ENCODE measurements at regions not wholly inside any gene's neighbourhood (a gene's known extent, or its start where the extent isn't known, plus 50 kb on each side); places are given as distances from the start of the nearest gene placed in this dataset.

- Mint-ChIP-seq H3K36me3 (peaks cover 44 to 63% of the 10 kb centered on the region in 2 donors), H3K27ac (no peak overlapping the region), H3K4me1 (peaks cover 1 to 9% of the 10 kb centered on the region in 2 donors), H3K27me3 (no peaks in the 10 kb centered on the region), H3K4me3 (no peak overlapping the region), H3K9me3 (no peaks in the 10 kb centered on the region)
- no peak for DNase-seq
- ATAC-seq (replicated peaks), result no peak
These were observed 70.5 kb upstream of the CD99 start for GRCh38 chrX:2620576-2620975.

- ATAC-seq (replicated peaks), result no peak
- Mint-ChIP-seq H3K4me3 (no peak overlapping the region), H3K27ac (no peak overlapping the region), H3K36me3 (peaks cover 50 to 67% of the 10 kb centered on the region in 2 donors), H3K27me3 (no peaks in the 10 kb centered on the region), H3K9me3 (no peaks in the 10 kb centered on the region), H3K4me1 (peaks cover 8 to 23% of the 10 kb centered on the region in 2 donors)
- DNase-seq, result no peak
These were observed 72.6 kb upstream of the CD99 start for GRCh38 chrX:2618516-2618915.

- Mint-ChIP-seq H3K9me3 (no peaks in the 10 kb centered on the region), H3K27ac (no peak overlapping the region), H3K4me3 (no peak overlapping the region), H3K4me1 (peaks cover 17 to 40% of the 10 kb centered on the region in 2 donors), H3K27me3 (no peaks in the 10 kb centered on the region), H3K36me3 (peaks cover 44 to 62% of the 10 kb centered on the region in 2 donors)
- DNase-seq (no peak), ATAC-seq (replicated peaks) (peak; percentile 77 to 79)
These were observed 76.2 kb upstream of the CD99 start for GRCh38 chrX:2614911-2615310.

GRCh38 chrX:2610246-2611170 lies 80.6 kb upstream of the CD99 start:
- Mint-ChIP-seq H3K4me3 (peak overlapping the region; percentile 84 to 90), H3K27ac (peak overlapping the region; percentile 51), H3K27me3 (no peaks in the 10 kb centered on the region), H3K4me1 (peaks cover 23 to 51% of the 10 kb centered on the region in 2 donors), H3K9me3 (peaks cover 1 to 5% of the 10 kb centered on the region in 2 donors), H3K36me3 (peaks cover 24 to 34% of the 10 kb centered on the region in 2 donors)
- DNase-seq, result no peak
- no peak for ATAC-seq (replicated peaks)

GRCh38 chrX:2609431-2610238 lies 81.5 kb upstream of the CD99 start:
- Mint-ChIP-seq H3K4me1 (peaks cover 21 to 51% of the 10 kb centered on the region in 2 donors), H3K27ac (peak overlapping the region; percentile 73), H3K27me3 (no peaks in the 10 kb centered on the region), H3K9me3 (peaks cover 1 to 5% of the 10 kb centered on the region in 2 donors), H3K36me3 (peaks cover 15 to 25% of the 10 kb centered on the region in 2 donors), H3K4me3 (peak overlapping the region; percentile 84 to 90)
- ATAC-seq (replicated peaks) (no peak), DNase-seq (no peak)

- peaks cover 1 to 5% of the 10 kb centered on the region in 2 donors for H3K9me3 Mint-ChIP-seq
- DNase-seq (peak; percentile 85), ATAC-seq (replicated peaks) (peak; percentile 93 to 94)
These were observed 82.3 kb upstream of the CD99 start for GRCh38 chrX:2608638-2609430.

GRCh38 chrX:2607113-2607512 lies 84.0 kb upstream of the CD99 start:
- no peaks in the 10 kb centered on the region for H3K27me3 Mint-ChIP-seq
- H3K36me3 Mint-ChIP-seq, result peaks cover 11 to 22% of the 10 kb centered on the region in 2 donors
- H3K9me3 Mint-ChIP-seq, result peaks cover 1 to 5% of the 10 kb centered on the region in 2 donors
- ATAC-seq (replicated peaks) (no peak), DNase-seq (no peak)
- H3K27ac Mint-ChIP-seq, result no peak overlapping the region
- H3K4me3 Mint-ChIP-seq, result no peak overlapping the region
- H3K4me1 Mint-ChIP-seq, result peaks cover 24 to 54% of the 10 kb centered on the region in 2 donors

More at GRCh38 chrX:2608638-2609430, 82.3 kb upstream of the CD99 start:
- peaks cover 24 to 54% of the 10 kb centered on the region in 2 donors for H3K4me1 Mint-ChIP-seq
- H3K4me3 Mint-ChIP-seq, result peak overlapping the region; percentile 84 to 90
- H3K27ac Mint-ChIP-seq, result peak overlapping the region; percentile 75
- H3K27me3 Mint-ChIP-seq, result no peaks in the 10 kb centered on the region
- H3K36me3 Mint-ChIP-seq, result peaks cover 13 to 26% of the 10 kb centered on the region in 2 donors

GRCh38 chrX:2600564-2600963 lies 90.5 kb upstream of the CD99 start:
- peaks cover 8 to 18% of the 10 kb centered on the region in 2 donors for H3K4me1 Mint-ChIP-seq
- H3K27me3 Mint-ChIP-seq, result no peaks in the 10 kb centered on the region
- ATAC-seq (replicated peaks) (no peak), DNase-seq (no peak)
- no peak overlapping the region for H3K4me3 Mint-ChIP-seq
- no peak overlapping the region for H3K27ac Mint-ChIP-seq
- no peaks in the 10 kb centered on the region for H3K9me3 Mint-ChIP-seq
- peaks cover 13 to 21% of the 10 kb centered on the region in 2 donors for H3K36me3 Mint-ChIP-seq

- ATAC-seq (replicated peaks) (no peak), DNase-seq (no peak)
- H3K27ac Mint-ChIP-seq, result no peak overlapping the region
- H3K4me3 Mint-ChIP-seq, result no peak overlapping the region
- no peaks in the 10 kb centered on the region for H3K27me3 Mint-ChIP-seq
- peaks cover 5 to 21% of the 10 kb centered on the region in 2 donors for H3K36me3 Mint-ChIP-seq
- H3K9me3 Mint-ChIP-seq, result no peaks in the 10 kb centered on the region
- H3K4me1 Mint-ChIP-seq, result peaks cover 9 to 14% of the 10 kb centered on the region in 2 donors
These were observed 94.4 kb upstream of the CD99 start for GRCh38 chrX:2596555-2597255.

- no peaks in the 10 kb centered on the region for H3K9me3 Mint-ChIP-seq
- no peaks in the 10 kb centered on the region for H3K27me3 Mint-ChIP-seq
- peaks cover 9 to 14% of the 10 kb centered on the region in 2 donors for H3K4me1 Mint-ChIP-seq
- H3K27ac Mint-ChIP-seq, result no peak overlapping the region
- DNase-seq, result no peak
- no peak for ATAC-seq (replicated peaks)
- H3K36me3 Mint-ChIP-seq, result peaks cover 5 to 21% of the 10 kb centered on the region in 2 donors
- H3K4me3 Mint-ChIP-seq, result no peak overlapping the region
These were observed 95.0 kb upstream of the CD99 start for GRCh38 chrX:2596045-2596444.

- DNase-seq, result no peak
- Mint-ChIP-seq H3K4me1 (peaks cover 8 to 14% of the 10 kb centered on the region in 2 donors), H3K9me3 (no peaks in the 10 kb centered on the region), H3K4me3 (no peak overlapping the region), H3K36me3 (peaks cover 2 to 14% of the 10 kb centered on the region in 2 donors), H3K27ac (no peak overlapping the region), H3K27me3 (no peaks in the 10 kb centered on the region)
- ATAC-seq (replicated peaks), result no peak
These were observed 94.5 kb upstream of the DHRSX start for GRCh38 chrX:2595258-2595657.

- ATAC-seq (replicated peaks), result no peak
- H3K27ac Mint-ChIP-seq, result no peak overlapping the region
- peaks cover 8 to 14% of the 10 kb centered on the region in 2 donors for H3K4me1 Mint-ChIP-seq
- H3K4me3 Mint-ChIP-seq, result no peak overlapping the region
- DNase-seq, result no peak
- H3K27me3 Mint-ChIP-seq, result no peaks in the 10 kb centered on the region
- peaks cover 0 to 9% of the 10 kb centered on the region in 2 donors for H3K36me3 Mint-ChIP-seq
- H3K9me3 Mint-ChIP-seq, result no peaks in the 10 kb centered on the region
These were observed 93.7 kb upstream of the DHRSX start for GRCh38 chrX:2594491-2594890.

GRCh38 chrX:2592279-2592678 lies 91.5 kb upstream of the DHRSX start:
- Mint-ChIP-seq H3K4me1 (peaks cover 8 to 15% of the 10 kb centered on the region in 2 donors), H3K36me3 (peaks cover 0 to 9% of the 10 kb centered on the region in 2 donors), H3K4me3 (no peak overlapping the region), H3K9me3 (peaks cover 0 to 2% of the 10 kb centered on the region in 2 donors), H3K27me3 (no peaks in the 10 kb centered on the region), H3K27ac (peak overlapping the region; percentile 1)
- no peak for DNase-seq
- no peak for ATAC-seq (replicated peaks)
